ENCODE measurements at regions not wholly inside any gene's neighbourhood (a gene's known extent, or its start where the extent isn't known, plus 50 kb on each side); places are given as distances from the start of the nearest gene placed in this dataset.

DNA sequence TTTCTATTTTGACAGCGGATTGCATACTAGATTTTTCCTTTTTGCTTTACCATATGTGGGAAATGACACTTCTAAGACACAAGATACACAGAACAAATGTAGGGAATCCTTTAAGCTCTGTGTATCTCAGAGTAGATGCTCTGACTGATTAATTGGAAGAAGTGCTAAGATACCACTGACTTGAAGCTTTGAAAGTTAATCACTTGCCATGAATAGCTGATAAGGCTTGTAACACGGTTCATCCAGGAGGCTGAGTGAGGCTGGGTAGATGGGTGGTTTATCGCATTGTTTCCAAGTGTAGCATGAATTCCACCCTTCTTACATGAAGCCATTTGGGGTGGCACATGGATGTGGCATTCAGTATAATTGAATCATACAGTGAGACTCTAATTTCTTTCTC is 654.1 kb upstream of the RBFOX1 start:
- Histone ChIP-seq H3K9me3 (ENCODE audit: control insufficient read depth, insufficient read depth, low read length) (peaks cover 19% of the 10 kb centered on the region; the same call in 1 of the 2 replicates), H3K27me3 (ENCODE audit: control insufficient read depth, insufficient read depth, low read length) (no peaks in the 10 kb centered on the region), H3K4me3 (ENCODE audit: low read depth, low read length) (no peak overlapping the region), H3K27ac (ENCODE audit: low read depth, low read length) (no peak overlapping the region)
- POLR2A ChIA-PET = no interaction called here
- DNase-seq (ENCODE audit: low read depth, low spot score) = no peak
- TF ChIP-seq, protein P1, sequence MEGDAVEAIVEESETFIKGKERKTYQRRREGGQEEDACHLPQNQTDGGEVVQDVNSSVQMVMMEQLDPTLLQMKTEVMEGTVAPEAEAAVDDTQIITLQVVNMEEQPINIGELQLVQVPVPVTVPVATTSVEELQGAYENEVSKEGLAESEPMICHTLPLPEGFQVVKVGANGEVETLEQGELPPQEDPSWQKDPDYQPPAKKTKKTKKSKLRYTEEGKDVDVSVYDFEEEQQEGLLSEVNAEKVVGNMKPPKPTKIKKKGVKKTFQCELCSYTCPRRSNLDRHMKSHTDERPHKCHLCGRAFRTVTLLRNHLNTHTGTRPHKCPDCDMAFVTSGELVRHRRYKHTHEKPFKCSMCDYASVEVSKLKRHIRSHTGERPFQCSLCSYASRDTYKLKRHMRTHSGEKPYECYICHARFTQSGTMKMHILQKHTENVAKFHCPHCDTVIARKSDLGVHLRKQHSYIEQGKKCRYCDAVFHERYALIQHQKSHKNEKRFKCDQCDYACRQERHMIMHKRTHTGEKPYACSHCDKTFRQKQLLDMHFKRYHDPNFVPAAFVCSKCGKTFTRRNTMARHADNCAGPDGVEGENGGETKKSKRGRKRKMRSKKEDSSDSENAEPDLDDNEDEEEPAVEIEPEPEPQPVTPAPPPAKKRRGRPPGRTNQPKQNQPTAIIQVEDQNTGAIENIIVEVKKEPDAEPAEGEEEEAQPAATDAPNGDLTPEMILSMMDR (IDR thresholded peaks at IDR 0.05; ENCODE audit: low read depth, low read length) = no peak
- CTCF ChIA-PET = no interaction called here

DNA sequence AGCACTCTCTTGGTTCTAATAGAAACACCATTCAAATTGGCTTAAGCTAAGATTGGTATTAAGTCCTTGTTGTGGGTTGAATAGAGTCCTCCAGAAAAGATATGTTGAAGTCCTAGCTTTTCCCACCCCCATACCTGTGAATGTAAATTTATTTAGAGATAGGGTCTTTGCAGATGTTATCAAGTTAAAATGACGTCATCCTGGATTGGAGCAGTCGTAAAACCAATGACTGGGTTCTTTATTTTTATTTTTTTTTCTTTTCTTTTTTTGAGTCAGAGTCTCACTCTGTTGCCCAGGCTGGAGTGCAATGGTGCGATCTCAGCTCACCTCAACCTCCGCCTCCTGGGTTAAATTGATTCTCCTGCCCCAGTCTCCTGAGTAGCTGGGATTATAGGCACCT is 658.6 kb upstream of the RBFOX1 start:
- TF ChIP-seq, protein P1 (IDR thresholded peaks at IDR 0.05; ENCODE audit: low read depth, low read length) = no peak
- H3K4me3 ChIP-seq (ENCODE audit: low read depth, low read length) = no peak overlapping the region
- peaks cover 21% of the 10 kb centered on the region for H3K9me3 ChIP-seq (ENCODE audit: control insufficient read depth, insufficient read depth, low read length)
- H3K27ac ChIP-seq (ENCODE audit: low read depth, low read length) = no peak overlapping the region
- POLR2A ChIA-PET = no interaction called here
- no peaks in the 10 kb centered on the region for H3K27me3 ChIP-seq (ENCODE audit: control insufficient read depth, insufficient read depth, low read length)
- DNase-seq (ENCODE audit: low read depth, low spot score) = no peak
- CTCF ChIA-PET = no interaction called here

DNA sequence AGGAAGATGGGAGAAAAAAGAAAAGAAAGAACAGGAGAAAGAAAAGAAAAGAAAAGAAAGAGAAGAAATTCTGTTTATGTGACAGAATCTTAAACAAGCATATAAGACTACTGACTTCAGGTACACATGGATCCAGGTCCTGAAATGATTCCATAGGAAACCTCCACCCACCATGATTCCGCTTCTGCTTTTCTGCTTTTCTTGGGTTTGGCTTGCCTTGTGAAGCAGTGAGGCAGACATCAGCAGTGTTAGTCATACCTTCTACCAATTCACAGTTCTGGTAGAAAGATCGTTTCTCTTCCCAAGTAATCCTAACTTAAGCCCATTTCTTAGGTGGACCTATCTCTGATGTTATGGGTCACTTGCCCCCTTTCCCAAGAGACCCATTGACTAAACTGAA is 660.1 kb upstream of the RBFOX1 start:
- CTCF ChIA-PET = no interaction called here
- Histone ChIP-seq H3K9me3 (ENCODE audit: control insufficient read depth, insufficient read depth, low read length) (peaks cover 21% of the 10 kb centered on the region), H3K27me3 (ENCODE audit: control insufficient read depth, insufficient read depth, low read length) (no peaks in the 10 kb centered on the region), H3K27ac (ENCODE audit: low read depth, low read length) (no peak overlapping the region), H3K4me3 (ENCODE audit: low read depth, low read length) (no peak overlapping the region)
- TF ChIP-seq, protein P1 (IDR thresholded peaks at IDR 0.05; ENCODE audit: low read depth, low read length) = no peak
- POLR2A ChIA-PET = no interaction called here
- no peak for DNase-seq (ENCODE audit: low read depth, low spot score)

DNA sequence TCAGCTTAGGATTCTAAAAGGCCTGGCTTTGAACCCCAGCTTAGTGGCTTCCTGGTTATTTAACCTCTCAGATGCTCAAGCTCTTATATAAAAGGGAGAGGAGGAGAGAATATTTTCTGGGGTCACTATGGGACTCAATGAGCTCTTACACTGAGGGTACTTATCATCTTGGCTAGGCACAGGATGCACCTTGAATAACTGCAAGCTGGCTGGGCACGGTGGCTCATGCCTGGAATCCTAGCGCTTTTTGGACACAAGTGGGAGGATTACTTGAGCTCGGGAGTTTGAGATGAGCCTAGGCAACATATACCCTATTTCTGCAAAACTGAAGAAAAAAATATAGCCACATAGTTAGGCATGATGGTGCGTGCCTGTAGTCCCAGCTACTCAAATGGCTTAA is 665.3 kb upstream of the RBFOX1 start:
- no peak overlapping the region for H3K27ac ChIP-seq (ENCODE audit: low read depth, low read length)
- no peaks in the 10 kb centered on the region for H3K27me3 ChIP-seq (ENCODE audit: control insufficient read depth, insufficient read depth, low read length)
- POLR2A ChIA-PET = no interaction called here
- CTCF ChIA-PET = interaction anchor here (1.2 kb wide), 1 partner anchor 24 kb away, joined by 3 read pairs; no protein-coding TSS in a partner anchor
- no peak overlapping the region for H3K4me3 ChIP-seq (ENCODE audit: low read depth, low read length)
- TF ChIP-seq, protein P1 (IDR thresholded peaks at IDR 0.05; ENCODE audit: low read depth, low read length) = no peak
- H3K9me3 ChIP-seq (ENCODE audit: control insufficient read depth, insufficient read depth, low read length) = peaks cover 34% of the 10 kb centered on the region
- DNase-seq (ENCODE audit: low read depth, low spot score) = no peak

DNA sequence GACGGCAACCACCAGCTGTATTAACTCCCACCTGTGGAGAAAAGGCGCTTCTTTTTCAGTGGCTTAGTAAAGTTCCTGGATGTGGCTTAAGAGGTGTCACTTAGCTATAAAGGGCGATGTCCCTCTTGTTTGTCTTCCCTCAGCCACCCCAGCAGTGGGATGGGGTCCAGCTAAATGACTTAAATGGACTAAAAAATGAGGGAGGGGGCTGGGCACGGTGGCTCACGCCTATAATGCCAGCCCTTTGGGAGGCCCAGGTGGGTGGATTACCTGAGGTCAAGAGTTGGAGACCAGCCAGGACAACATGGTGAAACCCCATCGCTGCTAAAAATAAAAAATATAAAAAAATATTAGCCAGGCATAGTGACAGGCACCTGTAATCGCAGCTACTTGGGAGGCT is 667.5 kb upstream of the RBFOX1 start:
- no peak for DNase-seq (ENCODE audit: low read depth, low spot score)
- Histone ChIP-seq H3K4me3 (ENCODE audit: low read depth, low read length) (no peak overlapping the region), H3K27ac (ENCODE audit: low read depth, low read length) (no peak overlapping the region), H3K9me3 (ENCODE audit: control insufficient read depth, insufficient read depth, low read length) (peaks cover 33% of the 10 kb centered on the region), H3K27me3 (ENCODE audit: control insufficient read depth, insufficient read depth, low read length) (no peaks in the 10 kb centered on the region)
- TF ChIP-seq, protein P1 (IDR thresholded peaks at IDR 0.05; ENCODE audit: low read depth, low read length) = no peak
- POLR2A ChIA-PET = no interaction called here
- CTCF ChIA-PET = no interaction called here
